Activated gamma-delta T cell (primary cell): ENCODE measurements at regions not wholly inside any gene's neighbourhood (a gene's known extent, or its start where the extent isn't known, plus 50 kb on each side); places are given as distances from the start of the nearest gene placed in this dataset.
"Not testable (repeated sequence)": the region's sequence is repeated elsewhere in the genome, so short reads cannot be mapped to it uniquely, and the experiment has no call there.

Experiments
- DNase-seq: peaks from one replicate; lab custom pipeline; 2025; lab: John Stamatoyannopoulos, UW

GRCh38 chr14:106618471-106618951, 1092.1 kb downstream of the TMEM121 start:
- not testable (repeated sequence) for DNase-seq

- no peak for DNase-seq
These were observed 1093.2 kb downstream of the TMEM121 start for GRCh38 chr14:106619606-106620005.

GRCh38 chr14:106620368-106620767, 1094.0 kb downstream of the TMEM121 start:
- DNase-seq, result no peak

- no peak for DNase-seq
These were observed 1095.9 kb downstream of the TMEM121 start for GRCh38 chr14:106622200-106622745.

GRCh38 chr14:106625186-106625585, 1098.8 kb downstream of the TMEM121 start:
- no peak for DNase-seq

- DNase-seq, result not testable (repeated sequence)
These were observed 1100.1 kb downstream of the TMEM121 start for GRCh38 chr14:106626469-106626868.

- DNase-seq, result not testable (repeated sequence)
These were observed 1100.7 kb downstream of the TMEM121 start for GRCh38 chr14:106626942-106627588.

GRCh38 chr14:106631879-106632278, 1105.5 kb downstream of the TMEM121 start:
- DNase-seq, result no peak

GRCh38 chr14:106633721-106634120, 1107.3 kb downstream of the TMEM121 start:
- no peak for DNase-seq

GRCh38 chr14:106635569-106635968, 1109.2 kb downstream of the TMEM121 start:
- no peak for DNase-seq

- DNase-seq, result not testable (repeated sequence)
These were observed 1112.5 kb downstream of the TMEM121 start for GRCh38 chr14:106638786-106639452.

GRCh38 chr14:106642090-106642489, 1115.7 kb downstream of the TMEM121 start:
- no peak for DNase-seq

GRCh38 chr14:106642971-106643370, 1116.6 kb downstream of the TMEM121 start:
- DNase-seq, result not testable (repeated sequence)

GRCh38 chr14:106648874-106649273, 1122.5 kb downstream of the TMEM121 start:
- not testable (repeated sequence) for DNase-seq

GRCh38 chr14:106651016-106651415, 1124.6 kb downstream of the TMEM121 start:
- no peak for DNase-seq

- DNase-seq, result no peak
These were observed 1126.1 kb downstream of the TMEM121 start for GRCh38 chr14:106652494-106652893.

GRCh38 chr14:106657460-106657859, 1131.1 kb downstream of the TMEM121 start:
- no peak for DNase-seq

GRCh38 chr14:106658066-106658860, 1131.9 kb downstream of the TMEM121 start:
- not testable (repeated sequence) for DNase-seq

- DNase-seq, result not testable (repeated sequence)
These were observed 1135.2 kb downstream of the TMEM121 start for GRCh38 chr14:106661561-106661960.

- DNase-seq, result no peak
These were observed 1136.7 kb downstream of the TMEM121 start for GRCh38 chr14:106662936-106663550.

- DNase-seq, result not testable (repeated sequence)
These were observed 1137.5 kb downstream of the TMEM121 start for GRCh38 chr14:106663805-106664410.
